ENCODE measurements at regions not wholly inside any gene's neighbourhood (a gene's known extent, or its start where the extent isn't known, plus 50 kb on each side); places are given as distances from the start of the nearest gene placed in this dataset.
"Not testable (repeated sequence)": the region's sequence is repeated elsewhere in the genome, so short reads cannot be mapped to it uniquely, and the experiment has no call there.

DNA sequence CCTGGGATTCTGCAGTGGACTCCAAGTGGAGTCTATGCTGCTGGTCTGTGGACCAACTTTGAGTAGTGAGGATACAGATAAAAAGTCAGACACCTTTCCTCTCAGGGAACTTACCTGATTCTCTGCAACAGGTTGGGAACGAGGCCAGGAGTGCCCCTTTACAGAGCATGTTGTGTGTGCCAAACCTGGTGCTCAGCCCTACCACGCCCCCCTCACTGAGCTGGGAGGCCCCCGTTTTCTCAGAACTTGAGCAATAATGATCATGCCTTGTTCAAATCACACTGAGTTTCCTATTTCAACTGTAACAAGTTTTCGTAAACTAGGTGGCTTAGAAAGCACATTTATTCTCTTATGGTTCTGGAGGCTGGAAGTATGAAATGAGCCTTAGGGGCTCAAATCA is 182.0 kb downstream of the COPRS start:
- Histone ChIP-seq H4K20me1 (ENCODE audit: low read depth) (no peaks in the 10 kb centered on the region), H3K4me3 (no peak overlapping the region), H3K27ac (no peak overlapping the region), H3K9ac (no peak overlapping the region), H3K9me3 (ENCODE audit: low read depth) (no peaks in the 10 kb centered on the region), H2AFZ (replicated peaks) (no peak overlapping the region), H3K36me3 (no peaks in the 10 kb centered on the region), H3K4me1 (no peaks in the 10 kb centered on the region), H3F3A (ENCODE audit: low read depth) (no peaks in the 10 kb centered on the region), H3K4me2 (no peak overlapping the region), H3K79me2 (ENCODE audit: low read depth) (no peaks in the 10 kb centered on the region), H3K27me3 (no peaks in the 10 kb centered on the region)
- no peak overlapping the region for H3K27ac Mint-ChIP-seq
- H3K4me1 Mint-ChIP-seq, result peaks cover 12% of the 10 kb centered on the region
- no peaks in the 10 kb centered on the region for H3K36me3 Mint-ChIP-seq
- no peak for DNase-seq (ENCODE audit: low spot score)
- TF ChIP-seq EZH2 (IDR thresholded peaks at IDR 0.05) (no peak), EZH2phosphoT487 (IDR thresholded peaks at IDR 0.05) (no peak)
- TF ChIP-seq, protein P1, sequence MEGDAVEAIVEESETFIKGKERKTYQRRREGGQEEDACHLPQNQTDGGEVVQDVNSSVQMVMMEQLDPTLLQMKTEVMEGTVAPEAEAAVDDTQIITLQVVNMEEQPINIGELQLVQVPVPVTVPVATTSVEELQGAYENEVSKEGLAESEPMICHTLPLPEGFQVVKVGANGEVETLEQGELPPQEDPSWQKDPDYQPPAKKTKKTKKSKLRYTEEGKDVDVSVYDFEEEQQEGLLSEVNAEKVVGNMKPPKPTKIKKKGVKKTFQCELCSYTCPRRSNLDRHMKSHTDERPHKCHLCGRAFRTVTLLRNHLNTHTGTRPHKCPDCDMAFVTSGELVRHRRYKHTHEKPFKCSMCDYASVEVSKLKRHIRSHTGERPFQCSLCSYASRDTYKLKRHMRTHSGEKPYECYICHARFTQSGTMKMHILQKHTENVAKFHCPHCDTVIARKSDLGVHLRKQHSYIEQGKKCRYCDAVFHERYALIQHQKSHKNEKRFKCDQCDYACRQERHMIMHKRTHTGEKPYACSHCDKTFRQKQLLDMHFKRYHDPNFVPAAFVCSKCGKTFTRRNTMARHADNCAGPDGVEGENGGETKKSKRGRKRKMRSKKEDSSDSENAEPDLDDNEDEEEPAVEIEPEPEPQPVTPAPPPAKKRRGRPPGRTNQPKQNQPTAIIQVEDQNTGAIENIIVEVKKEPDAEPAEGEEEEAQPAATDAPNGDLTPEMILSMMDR (IDR thresholded peaks at IDR 0.05), result no peak
- no peak overlapping the region for H3K4me3 Mint-ChIP-seq
- peaks cover 11% of the 10 kb centered on the region for H3K27me3 Mint-ChIP-seq (ENCODE audit: insufficient read depth, low read depth)
- peaks cover 5% of the 10 kb centered on the region for H3K9me3 Mint-ChIP-seq

DNA sequence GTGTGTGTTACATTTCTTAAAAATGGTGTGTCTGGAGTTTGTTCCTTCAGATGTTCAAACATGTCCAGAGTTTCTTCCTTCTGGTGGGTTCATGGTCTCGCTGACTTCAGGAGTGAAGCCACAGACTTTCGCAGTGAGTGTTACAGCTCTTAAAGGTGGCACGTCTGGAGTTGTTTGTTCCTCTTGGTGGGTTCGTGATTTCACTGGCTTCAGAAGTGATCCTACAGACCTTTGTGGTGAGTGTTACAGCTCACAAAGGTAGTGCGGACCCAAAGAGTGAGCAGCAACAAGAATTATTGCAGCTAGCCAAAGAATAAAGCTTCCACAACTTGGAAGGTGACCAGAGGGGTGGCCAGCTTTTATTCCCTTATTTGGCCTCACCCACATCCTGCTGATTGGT is 183.7 kb downstream of the COPRS start:
- H3K27me3 ChIP-seq; H3K36me3 Mint-ChIP-seq; H2AFZ ChIP-seq (replicated peaks); H3K4me3 ChIP-seq; H3K9ac ChIP-seq; H3F3A ChIP-seq (ENCODE audit: low read depth); H3K4me1 ChIP-seq; H3K36me3 ChIP-seq; H3K9me3 Mint-ChIP-seq; H3K4me3 Mint-ChIP-seq; H3K4me2 ChIP-seq; H3K79me2 ChIP-seq (ENCODE audit: low read depth); H3K9me3 ChIP-seq (ENCODE audit: low read depth); DNase-seq (ENCODE audit: low spot score); H4K20me1 ChIP-seq (ENCODE audit: low read depth); H3K27ac ChIP-seq; H3K27ac Mint-ChIP-seq: not testable (repeated sequence)
- H3K4me1 Mint-ChIP-seq, result peaks cover 16% of the 10 kb centered on the region
- H3K27me3 Mint-ChIP-seq (ENCODE audit: insufficient read depth, low read depth), result peaks cover 11% of the 10 kb centered on the region

DNA sequence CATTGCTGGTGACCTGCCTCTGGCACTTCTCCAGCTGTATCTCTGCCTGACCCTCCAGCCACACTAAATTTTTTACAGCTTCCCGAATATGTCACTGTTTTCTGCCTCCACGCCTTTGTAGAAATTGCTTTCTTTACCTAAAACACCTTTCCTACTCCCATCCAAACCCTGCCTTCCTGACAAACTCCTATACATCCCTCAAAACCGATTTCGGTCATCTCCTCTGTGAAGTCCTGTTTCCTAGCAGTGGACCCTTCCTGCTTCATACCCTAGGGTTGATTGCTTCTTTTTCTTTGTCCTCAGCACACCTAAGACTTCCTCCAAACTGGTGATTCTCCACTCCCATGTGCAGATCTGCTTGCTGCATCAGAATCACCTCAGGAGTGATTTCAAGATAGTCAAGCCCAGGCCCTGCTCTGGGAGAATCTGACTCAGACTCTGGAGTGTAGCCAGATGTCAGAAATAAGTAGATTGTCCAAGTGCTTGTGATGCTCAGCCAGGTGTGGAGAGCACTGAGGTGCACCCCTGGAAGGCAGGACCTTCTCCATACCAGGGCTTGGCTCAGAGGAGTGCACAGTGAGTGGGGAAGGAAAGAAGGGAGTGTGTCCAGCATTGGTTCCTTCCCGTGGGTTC is 184.2 kb downstream of the COPRS start:
- Histone ChIP-seq H3K36me3 (no peaks in the 10 kb centered on the region), H3K9ac (no peak overlapping the region), H3K27ac (no peak overlapping the region), H3F3A (ENCODE audit: low read depth) (no peaks in the 10 kb centered on the region), H3K4me2 (no peak overlapping the region), H2AFZ (replicated peaks) (no peak overlapping the region), H3K79me2 (ENCODE audit: low read depth) (no peaks in the 10 kb centered on the region), H3K27me3 (no peaks in the 10 kb centered on the region), H3K4me1 (no peaks in the 10 kb centered on the region), H3K9me3 (ENCODE audit: low read depth) (no peaks in the 10 kb centered on the region), H4K20me1 (ENCODE audit: low read depth) (no peaks in the 10 kb centered on the region), H3K4me3 (no peak overlapping the region)
- DNase-seq (ENCODE audit: low spot score), result no peak
- Mint-ChIP-seq H3K9me3 (peaks cover 9% of the 10 kb centered on the region), H3K4me3 (no peak overlapping the region), H3K27ac (no peak overlapping the region), H3K36me3 (no peaks in the 10 kb centered on the region), H3K4me1 (peaks cover 16% of the 10 kb centered on the region), H3K27me3 (ENCODE audit: insufficient read depth, low read depth) (peaks cover 11% of the 10 kb centered on the region)
- TF ChIP-seq EZH2 (IDR thresholded peaks at IDR 0.05) (no peak), EZH2phosphoT487 (IDR thresholded peaks at IDR 0.05) (no peak)
- TF ChIP-seq, protein P1 (IDR thresholded peaks at IDR 0.05), result no peak

DNA sequence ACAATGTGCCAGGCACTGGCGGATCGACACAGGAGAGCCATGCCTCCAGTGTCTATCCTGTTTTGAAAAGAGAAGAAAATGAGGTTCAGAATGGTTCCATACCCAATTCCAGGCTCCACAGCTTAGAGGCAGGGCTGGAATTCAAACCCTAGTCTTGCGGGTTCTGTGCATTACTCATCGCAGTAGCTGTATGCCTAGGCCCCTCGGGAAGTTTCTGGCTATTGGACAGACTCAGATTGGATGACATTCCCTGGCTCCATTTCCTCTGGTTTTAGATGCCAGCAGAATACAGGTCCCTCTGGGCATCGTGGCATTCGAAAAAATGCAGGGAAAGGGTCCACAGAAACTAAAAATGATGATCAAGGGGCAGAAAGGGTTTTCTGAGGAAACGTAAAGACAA is 184.7 kb downstream of the COPRS start:
- Histone ChIP-seq H3F3A (ENCODE audit: low read depth) (no peaks in the 10 kb centered on the region), H2AFZ (replicated peaks) (no peak overlapping the region), H3K27ac (no peak overlapping the region), H3K4me1 (no peaks in the 10 kb centered on the region), H3K4me3 (no peak overlapping the region), H3K79me2 (ENCODE audit: low read depth) (no peaks in the 10 kb centered on the region), H3K27me3 (no peaks in the 10 kb centered on the region), H3K9ac (no peak overlapping the region), H3K4me2 (no peak overlapping the region), H3K36me3 (no peaks in the 10 kb centered on the region), H4K20me1 (ENCODE audit: low read depth) (no peaks in the 10 kb centered on the region), H3K9me3 (ENCODE audit: low read depth) (no peaks in the 10 kb centered on the region)
- Mint-ChIP-seq H3K4me1 (peaks cover 16% of the 10 kb centered on the region), H3K27ac (no peak overlapping the region), H3K4me3 (no peak overlapping the region), H3K27me3 (ENCODE audit: insufficient read depth, low read depth) (peaks cover 11% of the 10 kb centered on the region), H3K36me3 (no peaks in the 10 kb centered on the region), H3K9me3 (peaks cover 10% of the 10 kb centered on the region)
- no peak for DNase-seq (ENCODE audit: low spot score)
- TF ChIP-seq, protein P1 (IDR thresholded peaks at IDR 0.05), result no peak
- TF ChIP-seq EZH2 (IDR thresholded peaks at IDR 0.05) (no peak), EZH2phosphoT487 (IDR thresholded peaks at IDR 0.05) (no peak)
